Mesothelial cell of epicardium (in vitro differentiated cells): ENCODE measurements at regions not wholly inside any gene's neighbourhood (a gene's known extent, or its start where the extent isn't known, plus 50 kb on each side); places are given as distances from the start of the nearest gene placed in this dataset.
"Not testable (repeated sequence)": the region's sequence is repeated elsewhere in the genome, so short reads cannot be mapped to it uniquely, and the experiment has no call there.

Experiments
- DNase-seq, 2 experiments: peaks; one replicate each; pipeline ENCODE4 v3.0.0; 2021; ENCODE audit warnings: low spot score in 2 of 2; ENCODE audit not compliant: unreplicated experiment in 2 of 2
- H3K27ac Mint-ChIP-seq: 2 replicates; pipeline ENCODE4 v1.8.0; 2021; ENCODE audit warnings: mixed read lengths
- H3K27me3 Mint-ChIP-seq: 2 replicates; pipeline ENCODE4 v1.8.0; 2021; ENCODE audit warnings: low read depth, mixed read lengths
- H3K36me3 Mint-ChIP-seq: 2 replicates; pipeline ENCODE4 v1.8.0; 2021; ENCODE audit warnings: mixed read lengths
- H3K4me1 Mint-ChIP-seq: 2 replicates; pipeline ENCODE4 v1.8.0; 2021; ENCODE audit warnings: mixed read lengths
- H3K4me3 Mint-ChIP-seq: 2 replicates; pipeline ENCODE4 v1.8.0; 2021; ENCODE audit warnings: mild to moderate bottlenecking, moderate library complexity, mixed read lengths
- H3K9me3 Mint-ChIP-seq: 2 replicates; pipeline ENCODE4 v1.8.0; 2021; ENCODE audit warnings: mixed read lengths
- CTCF ChIP-seq: fragments of 200-600 bp; sonication (generic); IDR thresholded peaks from one replicate; pipeline ENCODE4 v1.5.0; 2021; ENCODE audit warnings: antibody characterized with exemption; ENCODE audit not compliant: unreplicated experiment

- TF ChIP-seq CTCF: no peak
- DNase-seq: no peak
- no peaks in the 10 kb centered on the region for H3K27me3 Mint-ChIP-seq
- H3K9me3 Mint-ChIP-seq: peaks cover 24% of the 10 kb centered on the region
- no peak overlapping the region for H3K27ac Mint-ChIP-seq
- no peak overlapping the region for H3K4me3 Mint-ChIP-seq
- H3K36me3 Mint-ChIP-seq: peaks cover 4% of the 10 kb centered on the region
- peaks cover 25% of the 10 kb centered on the region for H3K4me1 Mint-ChIP-seq
Measured at GRCh38 chr5:56048124-56048523, 53.4 kb upstream of the IL6ST start.

- Mint-ChIP-seq H3K27me3 (no peaks in the 10 kb centered on the region), H3K4me1 (peaks cover 32% of the 10 kb centered on the region), H3K9me3 (peaks cover 18% of the 10 kb centered on the region), H3K36me3 (peaks cover 4% of the 10 kb centered on the region), H3K4me3 (no peak overlapping the region), H3K27ac (no peak overlapping the region)
- no peak for DNase-seq
- TF ChIP-seq CTCF: no peak
Measured at GRCh38 chr5:56047448-56047847, 52.7 kb upstream of the IL6ST start.

GRCh38 chr5:56045469-56045868, 50.7 kb upstream of the IL6ST start:
- peaks cover 31% of the 10 kb centered on the region for H3K4me1 Mint-ChIP-seq
- peaks cover 18% of the 10 kb centered on the region for H3K9me3 Mint-ChIP-seq
- H3K27ac Mint-ChIP-seq: no peak overlapping the region
- no peak for DNase-seq
- peaks cover 4% of the 10 kb centered on the region for H3K36me3 Mint-ChIP-seq
- no peak for TF ChIP-seq CTCF
- no peak overlapping the region for H3K4me3 Mint-ChIP-seq
- H3K27me3 Mint-ChIP-seq: no peaks in the 10 kb centered on the region

GRCh38 chr5:56044746-56045428, 50.1 kb upstream of the IL6ST start:
- H3K4me3 Mint-ChIP-seq, DNase-seq: not testable (repeated sequence)
- H3K9me3 Mint-ChIP-seq: peaks cover 18% of the 10 kb centered on the region

More at GRCh38 chr5:56044746-56045428, 50.1 kb upstream of the IL6ST start:
- not testable (repeated sequence) for H3K36me3 Mint-ChIP-seq, H3K27me3 Mint-ChIP-seq
- Mint-ChIP-seq H3K27ac (peak overlapping the region; percentile 12), H3K4me1 (peaks cover 32% of the 10 kb centered on the region)
